Keratinocyte (primary cell): ENCODE measurements at regions not wholly inside any gene's neighbourhood (a gene's known extent, or its start where the extent isn't known, plus 50 kb on each side); places are given as distances from the start of the nearest gene placed in this dataset.

Source experiments
- CTCF ChIP-seq, 3 experiments: IDR thresholded peaks in 1 of 3; conservative IDR thresholded peaks in 1 of 3; optimal IDR thresholded peaks in 1 of 3; 2 replicates in 2 of 3; 3 replicates in 1 of 3; pipeline versions ENCODE3 to v1.5.1; 2011; ENCODE audit warnings: low read length in 3 of 3, mild to moderate bottlenecking in 3 of 3, moderate library complexity in 2 of 3, control low read depth in 1 of 3, inconsistent platforms in 1 of 3; ENCODE audit not compliant: insufficient read depth in 2 of 3; ENCODE audit errors: extremely low read depth in 1 of 3
- EZH2 ChIP-seq: IDR thresholded peaks from one replicate; pipeline ENCODE4 v1.6.1; 2012; ENCODE audit warnings: inconsistent platforms, mild to moderate bottlenecking, low read length, moderate library complexity

- TF ChIP-seq CTCF (optimal IDR thresholded peaks at IDR 0.05 in 1 of 3, IDR thresholded peaks at IDR 0.05 in 1 of 3, conservative IDR thresholded peaks at IDR 0.05 in 1 of 3; ENCODE audit: extremely low read depth in 1 of 3, insufficient read depth in 2 of 3, low read length in 3 of 3) (no peak), EZH2 (no peak)
These were observed 269.8 kb downstream of the SYK start for GRCh38 chr9:91071184-91071990.
